SU-DHL-6 (cell line): ENCODE measurements at regions not wholly inside any gene's neighbourhood (a gene's known extent, or its start where the extent isn't known, plus 50 kb on each side); places are given as distances from the start of the nearest gene placed in this dataset.

Source experiments
- H2AFZ ChIP-seq: fragments of 200-600 bp; sonication (generic); 2 replicates; pipeline ENCODE4 v1.6.1; 2014; ENCODE audit warnings: low read depth, mild to moderate bottlenecking, moderate library complexity, mixed read lengths, antibody characterized with exemption, low read length; ENCODE audit not compliant: severe bottlenecking
- H3F3A ChIP-seq: fragments of 200-600 bp; shearing (Covaris generic); 2 replicates; pipeline ENCODE4 v1.6.0; 2016; ENCODE audit warnings: antibody characterized with exemption, mild to moderate bottlenecking; ENCODE audit not compliant: insufficient read depth
- H3K27ac ChIP-seq: fragments of 200-600 bp; sonication (generic); 2 replicates; pipeline ENCODE4 v1.5.1; 2016; ENCODE audit warnings: low read depth, mild to moderate bottlenecking, low read length, moderate library complexity, mixed read lengths
- H3K27me3 ChIP-seq: fragments of 200-600 bp; sonication (generic), shearing (Covaris generic); 2 replicates; pipeline ENCODE4 v1.6.0; 2014; ENCODE audit warnings: mild to moderate bottlenecking, low read length
- H3K36me3 ChIP-seq: fragments of 200-600 bp; sonication (generic); 2 replicates; pipeline ENCODE4 v1.6.1; 2014; ENCODE audit warnings: mild to moderate bottlenecking, low read length, mixed read lengths
- H3K4me2 ChIP-seq: fragments of 300-600, 200-600 bp; shearing (Covaris generic), sonication (generic); 2 replicates; pipeline ENCODE4 v1.6.0; 2014; ENCODE audit warnings: low read length, low read depth, mild to moderate bottlenecking; ENCODE audit not compliant: poor library complexity, severe bottlenecking
- H3K4me3 ChIP-seq: fragments of 200-600 bp; sonication (generic); 2 replicates; pipeline ENCODE4 v1.5.1; 2014; ENCODE audit warnings: antibody characterized with exemption, low read length, mild to moderate bottlenecking, mixed read lengths; ENCODE audit not compliant: insufficient read depth, poor library complexity, severe bottlenecking
- H3K79me2 ChIP-seq: fragments of 200-600 bp; sonication (generic); 2 replicates; pipeline ENCODE4 v1.6.1; 2014; ENCODE audit warnings: mild to moderate bottlenecking, low read length, moderate library complexity; ENCODE audit not compliant: insufficient read depth
- H3K9ac ChIP-seq: fragments of 200-600 bp; sonication (generic); 2 replicates; pipeline ENCODE4 v1.7.0; 2014; ENCODE audit warnings: mild to moderate bottlenecking, low read length
- H3K9me2 ChIP-seq: fragments of 200-600 bp; sonication (generic); replicated peaks from 2 replicates; pipeline ENCODE4 v1.6.1; 2014; ENCODE audit warnings: low read length; ENCODE audit not compliant: insufficient read depth
- H3K9me3 ChIP-seq: fragments of 200-600 bp; sonication (generic); 2 replicates; pipeline ENCODE4 v1.6.1; 2014; ENCODE audit warnings: low read length, mixed read lengths; ENCODE audit not compliant: insufficient read depth
- H4K20me1 ChIP-seq: fragments of 200-600 bp; sonication (generic); 2 replicates; pipeline ENCODE4 v1.6.1; 2014; ENCODE audit warnings: low read depth, mild to moderate bottlenecking, antibody characterized with exemption, low read length, moderate library complexity, mixed read lengths
- CTCF ChIP-seq: fragments of 200-600 bp; sonication (generic); IDR thresholded peaks from one replicate; pipeline ENCODE4 v1.5.1; 2017; ENCODE audit warnings: antibody characterized with exemption, mild to moderate bottlenecking, low read length, moderate library complexity; ENCODE audit not compliant: insufficient read depth, poor library complexity, severe bottlenecking
- EZH2phosphoT487 ChIP-seq: fragments of 200-600 bp; sonication (generic), shearing (Covaris generic); conservative IDR thresholded peaks from 2 replicates; pipeline ENCODE4 v1.6.1; 2018; ENCODE audit warnings: mild to moderate bottlenecking, antibody characterized with exemption, low read length, moderate library complexity, mixed read lengths

DNA sequence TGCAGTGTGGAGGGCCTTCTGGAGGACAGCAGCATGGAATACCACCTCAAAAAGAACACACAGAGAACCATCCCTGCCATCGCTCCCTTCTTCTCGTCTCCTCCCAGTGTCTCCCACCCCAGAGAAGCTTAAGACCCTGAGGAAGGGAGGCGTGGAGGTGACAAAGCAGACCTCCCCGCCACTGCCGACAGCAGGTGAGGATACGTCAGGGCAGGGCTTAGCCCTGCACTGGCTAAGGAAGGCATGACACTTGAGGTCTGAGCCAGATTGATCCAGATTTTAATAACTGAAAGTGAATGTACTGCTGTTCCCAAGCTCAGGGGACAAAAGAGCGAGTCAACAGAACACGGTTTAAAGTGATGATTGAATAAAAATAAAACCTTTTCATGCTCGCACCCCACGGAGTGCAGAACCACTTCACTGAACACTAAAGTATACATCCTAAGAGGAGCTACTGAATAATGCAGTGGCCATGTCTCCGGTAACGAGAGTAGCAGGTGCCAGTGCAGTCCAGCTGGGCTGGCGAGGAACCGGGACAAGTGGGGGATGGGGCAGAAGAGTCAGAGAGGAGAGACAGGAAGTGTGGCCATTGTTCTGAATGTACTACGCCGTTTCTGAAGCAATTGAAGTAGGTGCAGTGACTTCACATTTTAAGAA, 391.0 kb downstream of the CDH2 start:
- Histone ChIP-seq H2AFZ (no peak overlapping the region), H3K36me3 (no peaks in the 10 kb centered on the region), H3K9me2 (no peaks in the 10 kb centered on the region), H3F3A (no peaks in the 10 kb centered on the region), H3K27me3 (no peaks in the 10 kb centered on the region), H3K4me3 (no peak overlapping the region), H4K20me1 (no peaks in the 10 kb centered on the region), H3K9me3 (no peaks in the 10 kb centered on the region), H3K4me2 (no peak overlapping the region), H3K27ac (no peak overlapping the region), H3K9ac (no peak overlapping the region), H3K79me2 (no peaks in the 10 kb centered on the region)
- no peak for TF ChIP-seq EZH2phosphoT487
- no peak for TF ChIP-seq CTCF

- Histone ChIP-seq H2AFZ (no peak overlapping the region), H3F3A (no peaks in the 10 kb centered on the region)
These were observed 396.7 kb downstream of the CDH2 start for GRCh38 chr18:27780061-27780745.

DNA sequence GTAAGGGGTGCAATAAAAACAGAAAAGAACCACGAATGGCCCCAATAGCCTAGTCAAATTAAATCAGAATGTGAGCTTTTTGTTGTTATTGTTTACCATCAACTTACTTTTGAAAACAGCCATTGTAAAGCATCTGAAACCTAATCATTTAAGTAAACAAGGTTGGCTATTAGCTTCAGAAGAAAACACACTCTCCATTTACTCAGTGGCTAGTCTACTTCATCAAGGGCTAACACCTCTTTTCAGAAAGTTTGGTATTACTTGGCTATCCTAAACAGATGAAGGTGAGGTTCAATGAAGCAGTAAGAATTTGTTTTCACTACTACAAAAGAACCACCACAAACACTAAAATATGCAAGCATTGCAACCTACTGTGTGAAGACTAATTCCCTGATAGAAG, 398.0 kb downstream of the CDH2 start:
- Histone ChIP-seq H3F3A (no peaks in the 10 kb centered on the region), H3K9me2 (no peaks in the 10 kb centered on the region), H3K4me2 (no peak overlapping the region), H3K27ac (no peak overlapping the region), H3K9ac (no peak overlapping the region), H3K36me3 (no peaks in the 10 kb centered on the region), H3K79me2 (no peaks in the 10 kb centered on the region), H3K9me3 (no peaks in the 10 kb centered on the region), H3K27me3 (no peaks in the 10 kb centered on the region), H2AFZ (no peak overlapping the region), H3K4me3 (no peak overlapping the region), H4K20me1 (no peaks in the 10 kb centered on the region)
- TF ChIP-seq EZH2phosphoT487 = no peak
- no peak for TF ChIP-seq CTCF

More at GRCh38 chr18:27780061-27780745, 396.7 kb downstream of the CDH2 start:
- Histone ChIP-seq H3K9me3 (no peaks in the 10 kb centered on the region), H3K4me3 (no peak overlapping the region), H3K27ac (no peak overlapping the region), H4K20me1 (no peaks in the 10 kb centered on the region), H3K4me2 (no peak overlapping the region), H3K27me3 (no peaks in the 10 kb centered on the region), H3K36me3 (no peaks in the 10 kb centered on the region), H3K79me2 (no peaks in the 10 kb centered on the region), H3K9ac (no peak overlapping the region), H3K9me2 (no peaks in the 10 kb centered on the region)
- TF ChIP-seq EZH2phosphoT487 = no peak
- no peak for TF ChIP-seq CTCF
